KMS-11 (cell line): ENCODE measurements at regions not wholly inside any gene's neighbourhood (a gene's known extent, or its start where the extent isn't known, plus 50 kb on each side); places are given as distances from the start of the nearest gene placed in this dataset.

ENCODE experiments used
- H2AFZ ChIP-seq: fragments of 200-600 bp; sonication (generic); 2 replicates; pipeline ENCODE4 v1.6.1; 2016; ENCODE audit warnings: antibody characterized with exemption, mixed run types, low read depth
- H3K27ac ChIP-seq: fragments of 200-600 bp; sonication (generic); 2 replicates; pipeline ENCODE4 v1.6.1; 2016; ENCODE audit warnings: mild to moderate bottlenecking, mixed run types
- H3K27me3 ChIP-seq: fragments of 200-600 bp; sonication (generic); 2 replicates; pipeline ENCODE4 v1.6.1; 2017; ENCODE audit warnings: mild to moderate bottlenecking, low read depth, mixed run types, moderate library complexity; ENCODE audit not compliant: insufficient read depth
- H3K36me3 ChIP-seq: fragments of 200-600 bp; sonication (generic); 2 replicates; pipeline ENCODE4 v1.6.1; 2017; ENCODE audit warnings: mild to moderate bottlenecking, mixed run types; ENCODE audit not compliant: insufficient read depth
- H3K4me1 ChIP-seq: fragments of 200-600 bp; sonication (generic); 2 replicates; pipeline ENCODE4 v1.6.1; 2016; ENCODE audit warnings: mild to moderate bottlenecking, low read depth, mixed run types; ENCODE audit not compliant: poor library complexity, severe bottlenecking
- H3K4me2 ChIP-seq: fragments of 200-600 bp; sonication (generic); 2 replicates; pipeline ENCODE4 v1.7.0; 2016; ENCODE audit warnings: mild to moderate bottlenecking, mixed run types
- H3K4me3 ChIP-seq: fragments of 200-600 bp; sonication (generic); IDR thresholded peaks from 2 replicates; pipeline ENCODE4 v1.6.1; 2017; ENCODE audit warnings: low read depth, low read length, mixed read lengths; ENCODE audit not compliant: insufficient read depth
- H3K79me2 ChIP-seq: fragments of 200-600 bp; sonication (generic); 2 replicates; pipeline ENCODE4 v1.6.1; 2016; ENCODE audit warnings: low read depth, mixed run types; ENCODE audit not compliant: insufficient read depth
- H3K9ac ChIP-seq: fragments of 200-600 bp; sonication (generic); 2 replicates; pipeline ENCODE4 v1.6.1; 2016; ENCODE audit warnings: mild to moderate bottlenecking, mixed run types
- H4K20me1 ChIP-seq: fragments of 200-600 bp; sonication (generic); 2 replicates; pipeline ENCODE4 v1.6.1; 2016; ENCODE audit warnings: mild to moderate bottlenecking, mixed run types; ENCODE audit not compliant: insufficient read depth
- CTCF ChIP-seq: fragments of 200-600 bp; sonication (generic); conservative IDR thresholded peaks from 2 replicates; pipeline ENCODE4 v1.6.1; 2017; ENCODE audit warnings: low read depth, mild to moderate bottlenecking, antibody characterized with exemption, low read length, moderate library complexity, mixed read lengths

GRCh38 chr16:59048876-59049275, 314.8 kb upstream of the GOT2 start:
- TF ChIP-seq CTCF: no peak
- H3K36me3 ChIP-seq: no peaks in the 10 kb centered on the region
- no peaks in the 10 kb centered on the region for H3K27me3 ChIP-seq
- no peak overlapping the region for H3K4me2 ChIP-seq
- no peaks in the 10 kb centered on the region for H4K20me1 ChIP-seq
- no peaks in the 10 kb centered on the region for H3K4me1 ChIP-seq
- H3K9ac ChIP-seq: no peak overlapping the region
- no peak overlapping the region for H3K4me3 ChIP-seq
- H3K79me2 ChIP-seq: no peaks in the 10 kb centered on the region
- no peak overlapping the region for H2AFZ ChIP-seq
- no peak overlapping the region for H3K27ac ChIP-seq

- no peaks in the 10 kb centered on the region for H4K20me1 ChIP-seq
- no peaks in the 10 kb centered on the region for H3K79me2 ChIP-seq
- H3K36me3 ChIP-seq: no peaks in the 10 kb centered on the region
- no peak overlapping the region for H3K9ac ChIP-seq
- no peak overlapping the region for H3K4me3 ChIP-seq
- no peaks in the 10 kb centered on the region for H3K4me1 ChIP-seq
- H2AFZ ChIP-seq: no peak overlapping the region
- no peak for TF ChIP-seq CTCF
- H3K27me3 ChIP-seq: no peaks in the 10 kb centered on the region
- no peak overlapping the region for H3K27ac ChIP-seq
- H3K4me2 ChIP-seq: no peak overlapping the region
Measured at GRCh38 chr16:59047114-59047513, 313.0 kb upstream of the GOT2 start.

GRCh38 chr16:59046335-59046734, 312.2 kb upstream of the GOT2 start:
- TF ChIP-seq CTCF: no peak
- Histone ChIP-seq H3K9ac (no peak overlapping the region), H3K4me1 (no peaks in the 10 kb centered on the region), H3K36me3 (no peaks in the 10 kb centered on the region), H3K27ac (no peak overlapping the region), H3K4me3 (no peak overlapping the region), H3K4me2 (no peak overlapping the region), H2AFZ (no peak overlapping the region), H3K79me2 (no peaks in the 10 kb centered on the region), H3K27me3 (no peaks in the 10 kb centered on the region), H4K20me1 (no peaks in the 10 kb centered on the region)

- Histone ChIP-seq H3K9ac (no peak overlapping the region), H3K4me2 (no peak overlapping the region), H3K79me2 (no peaks in the 10 kb centered on the region), H3K27me3 (no peaks in the 10 kb centered on the region), H4K20me1 (no peaks in the 10 kb centered on the region), H3K4me1 (no peaks in the 10 kb centered on the region), H2AFZ (no peak overlapping the region), H3K4me3 (no peak overlapping the region), H3K27ac (no peak overlapping the region), H3K36me3 (no peaks in the 10 kb centered on the region)
- TF ChIP-seq CTCF: no peak
Measured at GRCh38 chr16:59045501-59045900, 311.4 kb upstream of the GOT2 start.

- H3K4me1 ChIP-seq: no peaks in the 10 kb centered on the region
- no peak overlapping the region for H2AFZ ChIP-seq
- H3K9ac ChIP-seq: no peak overlapping the region
- no peaks in the 10 kb centered on the region for H4K20me1 ChIP-seq
- no peak overlapping the region for H3K27ac ChIP-seq
- no peak overlapping the region for H3K4me2 ChIP-seq
- TF ChIP-seq CTCF: no peak
- H3K79me2 ChIP-seq: no peaks in the 10 kb centered on the region
- no peak overlapping the region for H3K4me3 ChIP-seq
- no peaks in the 10 kb centered on the region for H3K27me3 ChIP-seq
- H3K36me3 ChIP-seq: no peaks in the 10 kb centered on the region
Measured at GRCh38 chr16:59044616-59045015, 310.5 kb upstream of the GOT2 start.
